IMR-90 (cell line): ENCODE measurements at regions not wholly inside any gene's neighbourhood (a gene's known extent, or its start where the extent isn't known, plus 50 kb on each side); places are given as distances from the start of the nearest gene placed in this dataset.

Experiments
- ATAC-seq: fragments of 200-7000 bp; cut with Tn5 transposase; 2 replicates; pipeline ENCODE4 v1.9.1; 2020; ENCODE audit warnings: low read depth, mild to moderate bottlenecking, moderate library complexity
- BruUV-seq: library from RNA; stranded (reverse); fragments of 400-500 nt; replicated peaks from 2 replicates; lab custom pipeline; 2021; lab: Mats Ljungman, UMichigan
- CTCF ChIA-PET: fragments of 300-600 bp; formaldehyde crosslinking; extraction: SDS; loops from one replicate; lab custom pipeline; 2021; ENCODE audit warnings: antibody characterized with exemption; lab: Yijun Ruan, JAX
- POLR2A ChIA-PET: fragments of 300-600 bp; sonication (Branson Sonifier 250); formaldehyde crosslinking; loops from one replicate; lab custom pipeline; 2022; ENCODE audit warnings: antibody characterized with exemption; ENCODE audit not compliant: unreplicated experiment; lab: Charles Lee
- DNase-seq: peaks from one replicate; pipeline ENCODE4 v3.0.0; 2013
- H2AFZ ChIP-seq: replicated peaks from 2 replicates; pipeline ENCODE3; 2013; ENCODE audit warnings: low read length, mild to moderate bottlenecking; ENCODE audit not compliant: poor library complexity
- H2AK5ac ChIP-seq: 2 replicates; pipeline ENCODE4 v1.6.1; 2013; ENCODE audit warnings: low read depth, low read length, inconsistent platforms
- H2AK9ac ChIP-seq: replicated peaks from 2 replicates; pipeline ENCODE3; 2013; ENCODE audit warnings: mild to moderate bottlenecking, low read depth, low read length, moderate library complexity; ENCODE audit not compliant: poor library complexity
- H2BK120ac ChIP-seq: 2 replicates; pipeline ENCODE4 v1.6.1; 2013; ENCODE audit warnings: low read depth, low read length, inconsistent platforms
- H2BK15ac ChIP-seq: 3 replicates; pipeline ENCODE4 v1.6.1; 2013; ENCODE audit warnings: low read depth, low read length, inconsistent platforms
- H2BK20ac ChIP-seq: 2 replicates; pipeline ENCODE4 v1.6.1; 2013; ENCODE audit warnings: low read depth, mild to moderate bottlenecking, inconsistent platforms, low read length, moderate library complexity
- H2BK5ac ChIP-seq: 2 replicates; pipeline ENCODE4 v1.6.1; 2013; ENCODE audit warnings: mild to moderate bottlenecking, low read depth, low read length, inconsistent platforms; ENCODE audit not compliant: poor library complexity, severe bottlenecking
- H3K14ac ChIP-seq: replicated peaks from 2 replicates; pipeline ENCODE4 v1.6.1; 2013; ENCODE audit warnings: low read depth, low read length, inconsistent platforms
- H3K18ac ChIP-seq: 2 replicates; pipeline ENCODE4 v1.6.1; 2013; ENCODE audit warnings: low read depth, low read length, control low read depth
- H3K23ac ChIP-seq: 2 replicates; pipeline ENCODE4 v1.6.1; 2013; ENCODE audit warnings: low read depth, low read length, inconsistent platforms
- H3K27ac ChIP-seq: 2 replicates; pipeline ENCODE4 v1.5.1; 2013; ENCODE audit warnings: mild to moderate bottlenecking, control low read depth, low read length; ENCODE audit not compliant: insufficient read depth
- H3K27me3 ChIP-seq: 2 replicates; pipeline ENCODE4 v1.6.1; 2013; ENCODE audit warnings: low read length; ENCODE audit not compliant: control insufficient read depth, insufficient read depth
- H3K36me3 ChIP-seq: 2 replicates; pipeline ENCODE4 v1.6.1; 2013; ENCODE audit warnings: low read length, mixed read lengths; ENCODE audit not compliant: control insufficient read depth, insufficient read depth
- H3K4ac ChIP-seq: 2 replicates; pipeline ENCODE4 v1.6.1; 2013; ENCODE audit warnings: low read depth, low read length, inconsistent platforms
- H3K4me1 ChIP-seq: 2 replicates; pipeline ENCODE4 v1.6.1; 2013; ENCODE audit warnings: low read length, mixed read lengths; ENCODE audit not compliant: control insufficient read depth, insufficient read depth
- H3K4me2 ChIP-seq: 2 replicates; pipeline ENCODE4 v1.6.1; 2013; ENCODE audit warnings: low read depth, mild to moderate bottlenecking, control low read depth, low read length, moderate library complexity
- H3K4me3 ChIP-seq: 2 replicates; pipeline ENCODE4 v1.5.1; 2013; ENCODE audit warnings: low read depth, mild to moderate bottlenecking, control low read depth, low read length, moderate library complexity; ENCODE audit not compliant: insufficient read depth
- H3K56ac ChIP-seq: 2 replicates; pipeline ENCODE4 v1.6.1; 2013; ENCODE audit warnings: low read length, inconsistent platforms; ENCODE audit not compliant: insufficient read depth; ENCODE audit errors: extremely low read depth
- H3K79me1 ChIP-seq, 2 experiments: 2 replicates each; pipeline ENCODE4 v1.6.1; 2013; ENCODE audit warnings: low read length in 2 of 2, inconsistent platforms in 1 of 2, low read depth in 1 of 2
- H3K9ac ChIP-seq: 2 replicates; pipeline ENCODE4 v1.6.1; 2013; ENCODE audit warnings: low read depth, low read length, control low read depth
- H3K9me1 ChIP-seq: 2 replicates; pipeline ENCODE4 v1.6.1; 2013; ENCODE audit warnings: low read length, inconsistent platforms; ENCODE audit not compliant: insufficient read depth
- H3K9me3 ChIP-seq: 2 replicates; pipeline ENCODE4 v1.6.1; 2013; ENCODE audit warnings: low read length; ENCODE audit not compliant: control insufficient read depth, insufficient read depth
- H4K20me1 ChIP-seq: 2 replicates; pipeline ENCODE4 v1.6.1; 2013; ENCODE audit warnings: low read length, inconsistent platforms; ENCODE audit not compliant: insufficient read depth
- H4K5ac ChIP-seq: 2 replicates; pipeline ENCODE4 v1.6.1; 2013; ENCODE audit warnings: mild to moderate bottlenecking, low read depth, low read length, control low read depth
- H4K8ac ChIP-seq, 2 experiments: 2 replicates each; pipeline ENCODE4 v1.6.1; 2013; ENCODE audit warnings: low read depth in 2 of 2, low read length in 2 of 2, control low read depth in 1 of 2, inconsistent platforms in 1 of 2
- H4K91ac ChIP-seq: 2 replicates; pipeline ENCODE4 v1.6.1; 2013; ENCODE audit warnings: low read depth, low read length, inconsistent platforms; ENCODE audit not compliant: insufficient read depth
- BHLHE40 ChIP-seq: fragments of 150-350 bp; IDR thresholded peaks from 2 replicates; pipeline ENCODE4 v1.6.1; 2016; ENCODE audit warnings: mild to moderate bottlenecking, low read depth, low read length
- CEBPB ChIP-seq: IDR thresholded peaks from 2 replicates; pipeline ENCODE4 v1.6.1; 2012; ENCODE audit warnings: low read depth, low read length, improper control_type of control experiment
- CHD1 ChIP-seq: IDR thresholded peaks from 2 replicates; pipeline ENCODE4 v1.6.1; 2012; ENCODE audit warnings: low read depth, low read length, improper control_type of control experiment
- CTCF ChIP-seq: conservative IDR thresholded peaks from 2 replicates; pipeline ENCODE4 v1.5.1; 2012; ENCODE audit warnings: mild to moderate bottlenecking, low read depth, low read length, improper control_type of control experiment
- ELK1 ChIP-seq: fragments of 150-350 bp; IDR thresholded peaks from 2 replicates; pipeline ENCODE4 v1.6.1; 2016; ENCODE audit warnings: low read depth, mild to moderate bottlenecking, low read length, moderate library complexity, borderline replicate concordance
- FOS ChIP-seq: fragments of 150-350 bp; IDR thresholded peaks from 2 replicates; pipeline ENCODE4 v1.6.1; 2016; ENCODE audit warnings: low read depth, low read length
- MAFK ChIP-seq: IDR thresholded peaks from 2 replicates; pipeline ENCODE4 v1.6.1; 2012; ENCODE audit warnings: low read depth, low read length, improper control_type of control experiment
- MAZ ChIP-seq: IDR thresholded peaks from 2 replicates; pipeline ENCODE4 v1.6.1; 2012; ENCODE audit warnings: low read depth, mild to moderate bottlenecking, low read length, improper control_type of control experiment, moderate library complexity, borderline replicate concordance
- MXI1 ChIP-seq: IDR thresholded peaks from 2 replicates; pipeline ENCODE4 v1.6.1; 2012; ENCODE audit warnings: low read depth, mild to moderate bottlenecking, low read length, moderate library complexity, borderline replicate concordance
- NFE2L2 ChIP-seq: fragments of 150-350 bp; IDR thresholded peaks from 2 replicates; pipeline ENCODE4 v1.6.1; 2016; ENCODE audit warnings: low read depth, mild to moderate bottlenecking, low read length
- POLR2A ChIP-seq: IDR thresholded peaks from 2 replicates; pipeline ENCODE4 v1.6.1; 2012; ENCODE audit warnings: mild to moderate bottlenecking, low read depth, low read length
- RAD21 ChIP-seq: IDR thresholded peaks from 2 replicates; pipeline ENCODE4 v1.6.1; 2012; ENCODE audit warnings: low read length, improper control_type of control experiment
- RCOR1 ChIP-seq: IDR thresholded peaks from 2 replicates; pipeline ENCODE4 v1.6.1; 2012; ENCODE audit warnings: mild to moderate bottlenecking, low read length, improper control_type of control experiment; ENCODE audit not compliant: insufficient replicate concordance
- RFX5 ChIP-seq: IDR thresholded peaks from 2 replicates; pipeline ENCODE4 v1.8.0; 2012; ENCODE audit warnings: low read depth, mild to moderate bottlenecking, low read length, moderate library complexity
- SMC3 ChIP-seq: fragments of 150-350 bp; IDR thresholded peaks from 2 replicates; pipeline ENCODE4 v1.6.1; 2016; ENCODE audit warnings: low read depth, mild to moderate bottlenecking, antibody characterized with exemption, low read length, moderate library complexity
- USF2 ChIP-seq: fragments of 150-350 bp; IDR thresholded peaks from 2 replicates; pipeline ENCODE4 v1.6.1; 2017; ENCODE audit warnings: mild to moderate bottlenecking, antibody characterized with exemption, low read length, low read depth
- WGBS, 2 experiments: methylation state at CpG; one replicate each; pipeline versions ENCODE4 v1.1.5 to v1.1.7; 2013; ENCODE audit warnings: missing lambda C conversion rate in 2 of 2; ENCODE audit not compliant: insufficient read length in 1 of 2; ENCODE audit errors: extremely low coverage in 2 of 2; 5-methylcytosine and 5-hydroxymethylcytosine counted together
- dilution Hi-C: fragments of 300-500 bp; cut with HindIII; formaldehyde crosslinking; loops from one replicate; pipeline ENCODE4 v1.14.3; 2018; ENCODE audit warnings: low sequenced_read_pairs; ENCODE audit not compliant: unreplicated experiment
- in situ Hi-C: fragments of 300-500 bp; cut with MboI; formaldehyde crosslinking; loops from 3 replicates; pipeline ENCODE4 v1.14.3; 2019; ENCODE audit warnings: low sequenced_read_pairs, inconsistent platforms, mixed read lengths
- intact Hi-C: fragments of 100-400 bp; cut with micrococcal nuclease; formaldehyde crosslinking; loops from 2 replicates; pipeline ENCODE4 v1.10.0; 2022

GRCh38 chr18:40582105-40582504 is 1372.9 kb upstream of the PIK3C3 start:
- H3K27me3 ChIP-seq, result no peaks in the 10 kb centered on the region
- BruUV-seq, result no TSS peak
- TF ChIP-seq ELK1 (no peak), CEBPB (no peak), CHD1 (no peak), RCOR1 (no peak), MAZ (no peak), NFE2L2 (no peak), BHLHE40 (no peak), MAFK (no peak), CTCF (no peak), POLR2A (no peak), SMC3 (no peak), RAD21 (no peak), USF2 (no peak), RFX5 (no peak), FOS (no peak), MXI1 (no peak)
- no CpG with 5 or more reads among the region's 1 CpG for WGBS, 2 experiments
- H2AFZ ChIP-seq, result no peak overlapping the region
- H3K9me1 ChIP-seq, result no peaks in the 10 kb centered on the region; the same call in 1 of the 2 replicates
- H4K20me1 ChIP-seq, result no peaks in the 10 kb centered on the region
- H2BK15ac ChIP-seq, result no peak overlapping the region
- H4K5ac ChIP-seq, result no peak overlapping the region
- H3K27ac ChIP-seq, result no peak overlapping the region
- no peak for ATAC-seq
- ChIA-PET CTCF (interaction anchor here (0.6 kb wide), 1 partner anchor 134 kb away, joined by 5 read pairs; no protein-coding TSS in a partner anchor), POLR2A (no interaction called here)
- H3K9me3 ChIP-seq, result no peaks in the 10 kb centered on the region
- H3K79me1 ChIP-seq, result no peaks in the 10 kb centered on the region
- H3K4me1 ChIP-seq, result no peaks in the 10 kb centered on the region
- intact Hi-C loops, result no loop called here
- no peak overlapping the region for H2AK5ac ChIP-seq
- H3K9ac ChIP-seq, result no peak overlapping the region
- H4K8ac ChIP-seq, result no peak overlapping the region
- H3K56ac ChIP-seq, result no peak overlapping the region
- no peak overlapping the region for H2AK9ac ChIP-seq
- no peak overlapping the region for H2BK20ac ChIP-seq
- H3K14ac ChIP-seq, result no peak overlapping the region
- in situ Hi-C loops, result no loop called here
- no peaks in the 10 kb centered on the region for H3K36me3 ChIP-seq
- H3K4me2 ChIP-seq, result no peak overlapping the region
- no peak overlapping the region for H2BK5ac ChIP-seq
- H4K91ac ChIP-seq, result no peak overlapping the region
- H3K4me3 ChIP-seq, result no peak overlapping the region
- no peak overlapping the region for H2BK120ac ChIP-seq
- dilution Hi-C loops, result no loop called here
- no peak overlapping the region for H3K4ac ChIP-seq
- H3K18ac ChIP-seq, result no peak overlapping the region
- no peak for DNase-seq
- H3K23ac ChIP-seq, result no peak overlapping the region
